K562 (cell line): ENCODE measurements at regions not wholly inside any gene's neighbourhood (a gene's known extent, or its start where the extent isn't known, plus 50 kb on each side); places are given as distances from the start of the nearest gene placed in this dataset.
A peak's percentile ranks its signal among the peaks of the same experiment; 100 is the strongest.
"Not testable (repeated sequence)": the region's sequence is repeated elsewhere in the genome, so short reads cannot be mapped to it uniquely, and the experiment has no call there.

ENCODE experiments used
- ATAC-seq: fragments of 200-7000 bp; cut with Tn5 transposase; 3 replicates; pipeline ENCODE4 v1.9.1; 2020; ENCODE audit warnings: moderate library complexity
- BruUV-seq: library from RNA; stranded (reverse); fragments of 400-500 nt; replicated peaks from 2 replicates; lab custom pipeline; 2021; lab: Mats Ljungman, UMichigan
- CTCF ChIA-PET: fragments of 300-600 bp; formaldehyde crosslinking; extraction: SDS; loops from one replicate; lab custom pipeline; 2021; ENCODE audit warnings: low intra/inter-chr PET ratio; lab: Yijun Ruan, JAX
- POLR2A ChIA-PET: fragments of 300-600, 350-650 bp; sonication (Branson Sonifier 250); formaldehyde crosslinking; extraction: SDS; loops from one replicate; lab custom pipeline; 2021; ENCODE audit warnings: antibody characterized with exemption, inconsistent platforms; lab: Yijun Ruan, JAX
- DNase-seq, 4 experiments: peaks; one replicate each; pipeline versions ENCODE4 v3.0.0 to v3.0.0-alpha.2; 2011 to 2018; ENCODE audit warnings: low spot score in 3 of 4, mixed read lengths in 3 of 4; ENCODE audit errors: extremely low read depth in 1 of 4
- FAIRE-seq: peaks from 2 replicates; lab custom pipeline; 2011; peaks lifted over from hg19 to GRCh38; lab: Jason Lieb, UNC
- H2AFZ ChIP-seq: 2 replicates; pipeline ENCODE4 v1.6.0; 2011; ENCODE audit warnings: low read depth, low read length, control low read depth, inconsistent platforms
- H3K27ac ChIP-seq: fragments of 200-600 bp; 3 replicates; pipeline ENCODE4 v1.8.0; 2011; ENCODE audit warnings: low read depth, mild to moderate bottlenecking, control low read depth, inconsistent platforms, low read length, moderate library complexity, mixed read lengths; ENCODE audit errors: extremely low read depth
- H3K27me3 ChIP-seq, 2 experiments: fragments of 300-600 bp in 1 of 2; 2 replicates in 1 of 2; 3 replicates in 1 of 2; pipeline versions ENCODE4 v1.6.0 to v1.8.0; 2011; ENCODE audit warnings: inconsistent platforms in 2 of 2, low read length in 2 of 2, mild to moderate bottlenecking in 1 of 2, mixed read lengths in 1 of 2, moderate library complexity in 1 of 2; ENCODE audit not compliant: control insufficient read depth in 2 of 2, insufficient read depth in 2 of 2
- H3K36me3 ChIP-seq: fragments of 300-600 bp; 3 replicates; pipeline ENCODE4 v1.8.0; 2011; ENCODE audit warnings: mild to moderate bottlenecking, low read length, inconsistent platforms; ENCODE audit not compliant: control insufficient read depth, insufficient read depth
- H3K4me1 ChIP-seq, 2 experiments: fragments of 200-600 bp in 1 of 2; replicated peaks in 1 of 2; 2 replicates in 1 of 2; 3 replicates in 1 of 2; pipeline versions ENCODE4 v1.5.1 to v1.8.0; 2011; ENCODE audit warnings: inconsistent platforms in 2 of 2, low read length in 2 of 2, mild to moderate bottlenecking in 1 of 2, mixed read lengths in 1 of 2, moderate library complexity in 1 of 2; ENCODE audit not compliant: control insufficient read depth in 2 of 2, insufficient read depth in 2 of 2
- H3K4me2 ChIP-seq: 2 replicates; pipeline ENCODE4 v1.6.1; 2011; ENCODE audit warnings: low read length, control low read depth, inconsistent platforms, mixed read lengths; ENCODE audit not compliant: insufficient read depth
- H3K4me3 ChIP-seq: fragments of 200-600 bp; sonication (generic), shearing (Covaris generic); 2 replicates; pipeline ENCODE4 v1.5.1; 2016; ENCODE audit warnings: control low read depth, inconsistent platforms
- H3K79me2 ChIP-seq: fragments of 200-600 bp; 3 replicates; pipeline ENCODE4 v1.8.0; 2011; ENCODE audit warnings: low read length, inconsistent platforms; ENCODE audit not compliant: control insufficient read depth, insufficient read depth
- H3K9ac ChIP-seq, 2 experiments: 2 replicates each; pipeline versions ENCODE4 v1.6.0 to v1.6.1; 2011; ENCODE audit warnings: low read depth in 2 of 2, low read length in 2 of 2, control low read depth in 1 of 2, inconsistent platforms in 1 of 2, mild to moderate bottlenecking in 1 of 2, mixed read lengths in 1 of 2; ENCODE audit not compliant: insufficient read depth in 1 of 2
- H3K9me1 ChIP-seq: one replicate; pipeline ENCODE4 v1.6.0; 2011; ENCODE audit warnings: inconsistent platforms, mild to moderate bottlenecking, low read length, moderate library complexity; ENCODE audit not compliant: control insufficient read depth, insufficient read depth
- H3K9me3 ChIP-seq: replicated peaks from 2 replicates; pipeline ENCODE4 v1.5.1; 2011; ENCODE audit warnings: low read depth, low read length, inconsistent platforms; ENCODE audit not compliant: control insufficient read depth, insufficient read depth
- H4K20me1 ChIP-seq: replicated peaks from 2 replicates; pipeline ENCODE4 v1.6.1; 2011; ENCODE audit warnings: low read length, inconsistent platforms, mixed read lengths; ENCODE audit not compliant: control insufficient read depth, insufficient read depth
- CBX3 ChIP-seq, 2 experiments: IDR thresholded peaks; 1 replicate in 1 of 2; 2 replicates in 1 of 2; pipeline ENCODE4 v1.6.1; 2012; ENCODE audit warnings: inconsistent platforms in 2 of 2, low read length in 2 of 2, borderline replicate concordance in 1 of 2, control low read depth in 1 of 2
- KAT7 ChIP-seq: sonication (generic); formaldehyde crosslinking; IDR thresholded peaks from 2 replicates; pipeline ENCODE4 v1.8.0; 2022; ENCODE audit warnings: missing genetic modification reagents, mild to moderate bottlenecking, borderline replicate concordance
- ZFP36 ChIP-seq: fragments of 150-350 bp; IDR thresholded peaks from 2 replicates; pipeline ENCODE4 v1.6.1; 2018; ENCODE audit warnings: low read length, low read depth; ENCODE audit not compliant: partially characterized antibody
- ZKSCAN1 ChIP-seq: fragments of 150-350 bp; IDR thresholded peaks from 2 replicates; pipeline ENCODE4 v1.6.1; 2016; ENCODE audit warnings: low read depth, low read length
- ZNF695 ChIP-seq: fragments of 450-650 bp; formaldehyde crosslinking; IDR thresholded peaks from 2 replicates; pipeline ENCODE4 v1.4.0; 2020; ENCODE audit warnings: mild to moderate bottlenecking, moderate library complexity
- WGBS: fragments of 100-300 bp; shearing (Covaris generic); methylation state at CpG from one replicate; pipeline ENCODE4 v1.1.6; 2016; ENCODE audit warnings: low coverage, mixed read lengths; ENCODE audit not compliant: insufficient coverage; ENCODE audit errors: missing lambda C conversion rate; 5-methylcytosine and 5-hydroxymethylcytosine counted together
- in situ Hi-C: fragments of 300-500 bp; cut with MboI; formaldehyde crosslinking; loops from 4 replicates; pipeline ENCODE4 v1.15.0; 2018; ENCODE audit warnings: inconsistent platforms, mixed read lengths
- intact Hi-C: fragments of 100-400 bp; cut with micrococcal nuclease; formaldehyde crosslinking; loops from 2 replicates; pipeline ENCODE4 v1.14.2; 2022

DNA sequence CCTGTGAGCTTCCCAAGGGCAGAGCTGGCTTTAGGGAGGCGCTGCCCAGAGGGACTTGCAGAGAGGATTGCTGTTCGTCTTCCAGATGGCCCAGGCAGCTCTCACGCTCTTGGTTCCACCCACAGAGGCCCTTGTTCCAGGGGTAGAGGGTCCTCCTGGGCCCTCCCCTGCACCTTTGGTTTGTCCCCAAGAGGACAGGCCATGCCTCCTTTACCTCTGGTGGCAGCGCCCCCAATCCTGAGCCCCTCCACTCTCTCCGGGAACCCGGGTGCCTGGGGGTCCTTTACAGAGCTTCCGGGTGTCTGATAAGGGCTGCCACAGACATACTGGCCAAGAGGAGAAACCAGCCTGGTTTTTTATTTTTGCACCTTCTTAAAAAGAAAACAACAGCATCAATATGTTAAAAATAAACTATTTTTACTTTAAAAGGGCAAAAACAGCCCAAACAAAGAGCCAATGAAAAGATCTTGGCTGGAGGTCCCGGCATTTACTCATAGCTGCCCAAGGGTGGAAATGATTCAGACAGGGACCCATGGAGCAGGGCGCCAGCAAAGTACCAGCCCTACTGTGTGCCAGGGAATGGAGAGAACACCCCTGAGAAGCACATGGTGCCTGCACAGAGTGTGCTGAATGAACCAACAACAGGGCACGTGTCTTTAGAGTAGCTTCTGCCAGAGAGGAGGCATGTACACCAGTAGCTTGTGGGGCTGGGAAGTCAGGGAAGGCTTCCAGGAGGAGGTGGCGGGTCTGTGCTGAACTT lies 70.8 kb upstream of the LRPAP1 start:
- TF ChIP-seq ZFP36, result peak; percentile 70
- TF ChIP-seq ZKSCAN1, result peak; percentile 73
- H3K4me2 ChIP-seq, H3K4me1 ChIP-seq, H3K9ac ChIP-seq, BruUV-seq, H3K27ac ChIP-seq, intact Hi-C loops, H4K20me1 ChIP-seq, H3K79me2 ChIP-seq, H3K9me1 ChIP-seq, H2AFZ ChIP-seq, H3K4me3 ChIP-seq, in situ Hi-C loops, ATAC-seq, H3K36me3 ChIP-seq, H3K9me3 ChIP-seq, CTCF ChIA-PET, DNase-seq, H3K27me3 ChIP-seq, FAIRE-seq: not testable (repeated sequence)
- under 1% methylated on average over 11 of the region's 11 CpGs for WGBS
- POLR2A ChIA-PET, result interaction anchor here (0.5 kb wide), 1 partner anchor 64 kb away, joined by 3 read pairs; no protein-coding TSS in a partner anchor

DNA sequence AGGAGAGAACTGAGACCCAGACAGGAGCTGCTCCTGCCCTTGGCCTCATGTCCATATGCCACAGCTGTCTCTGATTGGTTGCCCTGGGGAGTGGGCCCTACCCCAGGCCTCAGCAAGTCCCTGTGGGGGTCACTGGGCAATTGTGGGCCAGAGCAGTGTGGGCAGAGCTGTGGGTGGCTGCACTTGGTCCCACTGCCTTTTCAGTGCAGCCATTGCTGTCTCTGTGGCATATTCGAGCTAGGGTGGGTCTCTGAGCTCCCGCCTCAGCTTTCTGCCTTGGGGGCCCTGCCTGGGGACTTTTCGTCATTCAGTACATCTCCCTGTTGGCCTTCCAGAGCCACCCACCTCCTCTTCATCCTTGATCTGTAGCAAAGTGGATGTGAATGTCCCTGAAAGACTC lies 69.8 kb upstream of the LRPAP1 start:
- Histone ChIP-seq H3K4me2 (no peak overlapping the region), H3K36me3 (no peaks in the 10 kb centered on the region), H3K4me1 (no peaks in the 10 kb centered on the region), H3K9ac (no peak overlapping the region), H3K27me3 (no peaks in the 10 kb centered on the region), H3K4me3 (no peak overlapping the region), H3K9me1 (no peaks in the 10 kb centered on the region), H4K20me1 (no peaks in the 10 kb centered on the region), H3K79me2 (no peaks in the 10 kb centered on the region), H3K27ac (no peak overlapping the region), H3K9me3 (no peaks in the 10 kb centered on the region), H2AFZ (no peak overlapping the region)
- intact Hi-C loops (no loop called here), in situ Hi-C loops (no loop called here)
- no peak for ATAC-seq
- no peak for DNase-seq
- ChIA-PET POLR2A (no interaction called here), CTCF (no interaction called here)
- TF ChIP-seq KAT7 (CRISPR knock-in tag) (no peak), ZNF695 (CRISPR knock-in tag) (no peak), ZFP36 (no peak), CBX3 (IDR thresholded peaks at IDR 0.05; ENCODE audit: borderline replicate concordance in 1 of 2, low read length in 2 of 2) (no peak)
- WGBS, result 0% methylated on average over 3 of the region's 3 CpGs
- no TSS peak for BruUV-seq
- no peak for FAIRE-seq

DNA sequence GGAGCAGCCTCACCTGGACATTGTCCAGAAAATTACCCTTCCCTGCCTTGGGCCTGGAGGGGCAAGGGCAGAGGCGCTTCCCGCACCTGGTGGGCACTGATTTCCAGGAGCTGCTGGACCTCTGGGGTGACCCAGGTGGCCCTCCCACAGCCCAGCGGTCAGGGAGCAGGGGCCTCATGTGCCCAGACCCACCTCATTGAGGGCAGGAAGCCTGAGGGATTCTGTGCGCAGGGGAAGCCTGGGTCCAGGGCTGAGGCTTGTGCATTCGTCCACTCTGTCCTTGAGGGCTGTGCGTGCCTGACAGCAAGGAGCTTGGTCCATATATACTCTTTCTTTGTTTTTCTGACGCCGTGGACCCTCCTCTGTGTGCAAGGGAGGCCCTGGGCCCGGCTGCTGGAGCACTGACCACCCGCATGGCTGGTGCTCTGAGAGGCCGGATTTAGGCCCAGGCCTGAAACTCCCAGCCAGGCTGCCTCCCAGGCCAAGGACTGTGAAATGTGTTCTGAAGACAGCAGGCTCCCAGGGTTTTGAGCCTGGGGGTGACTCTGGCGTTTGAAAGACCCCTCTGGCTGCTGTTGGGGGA lies 69.0 kb upstream of the LRPAP1 start:
- 0% methylated on average over 10 of the region's 12 CpGs for WGBS
- H3K36me3 ChIP-seq, in situ Hi-C loops, FAIRE-seq, H3K4me1 ChIP-seq, H3K79me2 ChIP-seq, BruUV-seq, H2AFZ ChIP-seq, CTCF ChIA-PET, H3K9me3 ChIP-seq, H3K27me3 ChIP-seq, DNase-seq, ATAC-seq, H4K20me1 ChIP-seq, H3K9me1 ChIP-seq, H3K9ac ChIP-seq, H3K27ac ChIP-seq, H3K4me2 ChIP-seq, H3K4me3 ChIP-seq, intact Hi-C loops: not testable (repeated sequence)
- POLR2A ChIA-PET, result interaction anchor here (0.6 kb wide), 1 partner anchor 1336 kb away, joined by 3 read pairs; no protein-coding TSS in a partner anchor
